Adipocyte (in vitro differentiated cells): ENCODE measurements at regions not wholly inside any gene's neighbourhood (a gene's known extent, or its start where the extent isn't known, plus 50 kb on each side); places are given as distances from the start of the nearest gene placed in this dataset.

Experiments
- DNase-seq: peaks from one replicate; pipeline ENCODE4 v3.0.0-alpha.2; 2015; ENCODE audit warnings: low read depth
- H3K27me3 ChIP-seq: replicated peaks from 2 replicates; pipeline ENCODE4 v1.7.0; 2013; ENCODE audit warnings: mild to moderate bottlenecking, low read length, moderate library complexity; ENCODE audit not compliant: control insufficient read depth, insufficient read depth
- H3K36me3 ChIP-seq: 2 replicates; pipeline ENCODE4 v1.7.0; 2013; ENCODE audit warnings: low read length, mild to moderate bottlenecking, moderate library complexity; ENCODE audit not compliant: control insufficient read depth, insufficient read depth, severe bottlenecking
- H3K4me1 ChIP-seq: 2 replicates; pipeline ENCODE4 v1.7.0; 2013; ENCODE audit warnings: mild to moderate bottlenecking, low read length, moderate library complexity; ENCODE audit not compliant: control insufficient read depth, insufficient read depth
- H3K4me3 ChIP-seq: 2 replicates; pipeline ENCODE4 v1.7.0; 2013; ENCODE audit warnings: mild to moderate bottlenecking, low read length, moderate library complexity
- H3K9ac ChIP-seq: 2 replicates; pipeline ENCODE4 v1.7.0; 2013; ENCODE audit warnings: mild to moderate bottlenecking, low read length, moderate library complexity
- H3K9me3 ChIP-seq: 2 replicates; pipeline ENCODE4 v1.7.0; 2013; ENCODE audit warnings: mild to moderate bottlenecking, low read length, moderate library complexity; ENCODE audit not compliant: control insufficient read depth

DNA sequence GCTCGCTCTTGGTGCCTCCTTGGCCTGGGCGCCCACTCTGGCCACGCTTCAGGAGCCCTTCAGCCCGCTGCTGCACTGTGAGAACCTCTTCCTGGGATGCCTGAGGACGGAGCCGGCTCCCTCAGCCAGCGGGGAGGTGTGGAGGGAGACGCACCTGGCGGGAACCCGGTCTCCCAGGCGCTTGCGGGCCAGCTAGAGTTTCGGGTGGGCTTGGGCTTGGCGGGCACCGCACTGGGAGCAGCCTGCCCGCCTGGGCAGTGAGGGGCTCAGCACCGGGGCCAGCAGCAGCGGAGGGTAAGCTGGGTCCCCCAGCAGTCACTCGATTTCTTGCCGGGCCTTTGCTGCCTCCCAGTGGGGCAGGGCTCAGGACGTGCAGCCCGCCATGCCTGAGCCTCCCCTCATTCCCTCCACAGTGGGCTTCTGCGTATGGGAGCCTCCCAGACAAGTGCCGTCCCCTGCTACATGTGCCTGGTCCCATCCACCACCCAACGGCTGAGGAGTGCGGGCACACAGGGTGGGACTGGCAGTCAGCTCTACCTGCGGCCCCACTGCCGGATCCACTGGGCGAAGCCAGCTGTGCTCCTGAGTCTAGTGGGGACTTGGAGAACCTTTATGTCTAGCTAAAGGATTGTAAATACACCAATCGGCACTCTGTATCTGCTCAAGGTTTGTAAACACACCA lies 708.7 kb downstream of the VGLL3 start:
- Histone ChIP-seq H3K9me3 (no peaks in the 10 kb centered on the region), H3K36me3 (no peaks in the 10 kb centered on the region), H3K9ac (no peak overlapping the region), H3K4me1 (no peaks in the 10 kb centered on the region), H3K4me3 (no peak overlapping the region), H3K27me3 (no peaks in the 10 kb centered on the region)
- DNase-seq, result no peak

DNA sequence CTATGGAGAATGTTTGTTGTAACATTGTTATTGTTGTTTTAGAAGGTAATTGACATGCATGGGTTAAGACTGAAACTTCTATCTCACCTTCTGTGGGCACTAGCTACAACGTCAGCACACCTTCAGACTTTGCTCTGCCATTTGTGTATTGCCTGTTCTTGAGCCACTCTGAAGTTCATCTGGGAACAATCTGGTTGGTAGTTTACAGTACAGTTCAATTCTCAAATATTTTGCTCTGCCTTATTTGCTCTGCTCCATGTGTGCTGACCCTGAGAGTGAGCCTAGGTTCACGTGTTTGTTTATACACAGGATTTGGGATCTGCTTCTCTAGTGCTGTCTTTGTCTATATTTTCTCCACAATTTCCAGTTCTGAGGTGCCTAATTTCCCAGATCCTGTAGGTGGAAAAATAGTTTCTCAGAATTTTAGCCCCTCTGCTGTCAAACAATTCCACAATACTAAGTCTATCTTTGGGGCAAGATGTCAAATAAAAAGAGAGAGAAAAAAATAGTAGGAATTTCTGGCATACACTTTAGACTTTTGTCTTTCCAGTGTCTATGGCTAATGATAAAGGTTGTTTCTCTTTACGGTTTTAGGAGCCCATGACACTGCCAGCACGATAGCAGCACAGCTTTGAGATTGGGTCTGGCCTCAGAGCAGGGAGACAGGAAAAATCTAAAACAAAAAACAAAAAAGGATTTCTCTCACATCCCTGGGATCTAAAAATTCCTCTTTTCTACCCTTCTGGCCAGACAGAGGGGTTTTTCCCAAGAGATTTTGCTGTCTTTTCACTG lies 721.4 kb downstream of the VGLL3 start:
- Histone ChIP-seq H3K27me3 (no peaks in the 10 kb centered on the region), H3K4me3 (no peak overlapping the region), H3K36me3 (no peaks in the 10 kb centered on the region), H3K9me3 (no peaks in the 10 kb centered on the region), H3K4me1 (no peaks in the 10 kb centered on the region), H3K9ac (no peak overlapping the region)
- DNase-seq, result no peak

GRCh38 chr3:86257955-86258641 lies 732.9 kb downstream of the VGLL3 start:
- no peaks in the 10 kb centered on the region for H3K27me3 ChIP-seq
- no peaks in the 10 kb centered on the region for H3K9me3 ChIP-seq
- no peak for DNase-seq
- H3K36me3 ChIP-seq, result no peaks in the 10 kb centered on the region
- no peak overlapping the region for H3K4me3 ChIP-seq
- H3K9ac ChIP-seq, result no peak overlapping the region
- no peaks in the 10 kb centered on the region for H3K4me1 ChIP-seq

DNA sequence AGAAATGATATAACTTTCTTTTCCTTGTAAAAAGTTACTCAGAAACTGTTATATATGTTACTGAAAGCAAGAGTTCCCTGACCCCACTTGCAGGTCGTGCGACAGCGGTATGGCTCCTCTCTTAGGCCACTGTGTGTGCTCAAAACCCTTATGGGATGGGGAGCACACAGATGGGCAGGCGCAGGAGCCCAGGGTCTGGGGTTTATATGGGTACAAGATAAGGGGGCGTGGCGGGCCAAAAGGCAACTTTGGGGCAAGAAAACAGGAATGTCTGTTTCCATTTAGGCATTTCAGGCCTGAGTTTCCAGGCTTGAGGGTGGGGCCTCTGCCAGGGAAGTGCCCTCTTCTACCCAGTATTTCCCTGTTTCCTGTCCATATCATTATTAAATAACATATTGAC lies 736.5 kb downstream of the VGLL3 start:
- H3K9ac ChIP-seq, result no peak overlapping the region
- no peak overlapping the region for H3K4me3 ChIP-seq
- no peaks in the 10 kb centered on the region for H3K9me3 ChIP-seq
- no peaks in the 10 kb centered on the region for H3K4me1 ChIP-seq
- no peaks in the 10 kb centered on the region for H3K36me3 ChIP-seq
- DNase-seq, result no peak
- no peaks in the 10 kb centered on the region for H3K27me3 ChIP-seq

DNA sequence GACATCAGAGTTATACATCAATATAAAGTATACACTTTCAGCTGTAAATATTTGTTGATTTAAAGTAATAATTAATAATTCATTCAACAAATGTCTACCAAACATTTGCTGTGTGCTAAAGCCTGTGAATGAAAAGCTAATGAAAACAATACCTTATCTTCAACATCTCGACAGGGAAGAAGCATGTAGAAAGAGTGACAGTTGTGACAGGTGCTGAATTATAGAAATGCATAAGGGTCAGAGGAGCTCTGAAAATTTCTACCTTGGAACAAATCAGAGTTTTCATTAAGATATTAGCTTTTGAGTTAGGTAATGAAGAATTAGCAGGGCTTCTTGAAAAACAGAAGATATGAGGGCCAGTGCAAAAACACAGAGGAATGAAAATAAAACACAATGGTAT lies 739.2 kb downstream of the VGLL3 start:
- Histone ChIP-seq H3K9ac (no peak overlapping the region), H3K9me3 (no peaks in the 10 kb centered on the region), H3K27me3 (no peaks in the 10 kb centered on the region), H3K36me3 (no peaks in the 10 kb centered on the region), H3K4me1 (no peaks in the 10 kb centered on the region), H3K4me3 (no peak overlapping the region)
- no peak for DNase-seq

DNA sequence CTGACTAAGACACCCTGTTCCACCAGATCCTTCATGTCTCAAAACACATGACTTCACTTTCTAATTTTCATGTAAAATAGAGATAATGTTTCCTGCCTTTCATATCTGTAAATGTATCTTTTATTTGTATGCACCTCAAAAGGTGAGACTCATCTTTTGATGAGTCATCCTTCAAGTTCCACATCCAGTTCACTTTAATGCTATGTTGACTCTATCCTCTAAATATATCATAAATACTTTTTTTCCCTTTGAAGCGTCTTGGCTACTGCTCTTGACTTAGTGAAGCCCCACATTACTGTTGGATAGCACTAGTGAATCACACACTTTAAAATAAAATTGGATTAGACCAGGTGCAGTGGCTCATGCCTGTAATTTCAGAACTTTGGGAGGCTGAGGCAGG lies 741.1 kb downstream of the VGLL3 start:
- H3K4me1 ChIP-seq, result no peaks in the 10 kb centered on the region
- H3K9me3 ChIP-seq, result no peaks in the 10 kb centered on the region
- no peaks in the 10 kb centered on the region for H3K36me3 ChIP-seq
- DNase-seq, result no peak
- H3K27me3 ChIP-seq, result no peaks in the 10 kb centered on the region
- H3K4me3 ChIP-seq, result no peak overlapping the region
- H3K9ac ChIP-seq, result no peak overlapping the region

DNA sequence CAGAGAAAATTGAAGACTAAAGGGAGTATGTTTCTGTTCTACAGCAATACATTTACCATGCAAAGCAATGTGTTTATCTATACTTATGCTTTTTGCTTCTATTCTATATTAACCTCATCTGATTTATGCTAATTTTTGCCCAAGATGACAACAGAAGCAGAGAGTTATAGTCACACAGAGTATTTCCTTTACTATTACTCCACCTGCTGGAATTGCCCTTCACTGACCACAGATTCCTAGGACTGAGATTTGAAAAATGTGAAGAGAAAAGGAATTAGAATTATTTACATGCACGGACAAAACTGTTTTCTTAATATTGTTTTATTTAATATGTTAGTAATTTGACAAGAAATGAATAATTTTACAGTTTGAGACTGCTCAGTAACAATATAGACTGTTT lies 745.6 kb downstream of the VGLL3 start:
- peak; percentile 0 for DNase-seq
- Histone ChIP-seq H3K27me3 (no peaks in the 10 kb centered on the region), H3K4me3 (no peak overlapping the region), H3K36me3 (no peaks in the 10 kb centered on the region), H3K9me3 (no peaks in the 10 kb centered on the region), H3K9ac (no peak overlapping the region), H3K4me1 (no peaks in the 10 kb centered on the region)

DNA sequence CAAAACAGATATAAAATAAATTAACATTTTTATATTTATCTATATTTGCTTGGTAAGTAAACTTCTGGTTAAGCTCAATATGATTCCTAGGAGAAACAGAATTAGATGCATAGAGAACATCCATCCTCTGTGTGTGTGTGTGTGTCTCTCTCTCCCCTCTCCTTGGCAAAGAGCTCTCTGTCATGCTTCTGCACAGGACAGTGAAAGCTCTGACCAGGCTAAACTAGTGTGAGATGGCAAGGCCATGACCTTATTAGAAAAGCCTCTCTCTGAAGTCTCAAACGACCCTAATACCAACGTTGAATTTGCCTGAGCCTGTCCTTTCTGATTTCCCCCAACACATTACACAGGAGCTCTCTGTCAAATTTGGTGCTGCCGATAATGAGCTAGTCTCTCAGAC lies 746.0 kb downstream of the VGLL3 start:
- H3K27me3 ChIP-seq, result no peaks in the 10 kb centered on the region
- no peak overlapping the region for H3K9ac ChIP-seq
- no peak for DNase-seq
- H3K4me1 ChIP-seq, result no peaks in the 10 kb centered on the region
- H3K4me3 ChIP-seq, result no peak overlapping the region
- no peaks in the 10 kb centered on the region for H3K9me3 ChIP-seq
- H3K36me3 ChIP-seq, result no peaks in the 10 kb centered on the region

GRCh38 chr3:86239946-86240345 lies 751.0 kb downstream of the VGLL3 start:
- Histone ChIP-seq H3K4me3 (no peak overlapping the region), H3K36me3 (no peaks in the 10 kb centered on the region), H3K9me3 (no peaks in the 10 kb centered on the region), H3K27me3 (peaks cover 9% of the 10 kb centered on the region), H3K9ac (no peak overlapping the region), H3K4me1 (no peaks in the 10 kb centered on the region)
- no peak for DNase-seq

- H3K4me3 ChIP-seq, result no peak overlapping the region
- H3K27me3 ChIP-seq, result peaks cover 12% of the 10 kb centered on the region
- no peaks in the 10 kb centered on the region for H3K4me1 ChIP-seq
- H3K9ac ChIP-seq, result no peak overlapping the region
- H3K9me3 ChIP-seq, result no peaks in the 10 kb centered on the region
- no peaks in the 10 kb centered on the region for H3K36me3 ChIP-seq
- DNase-seq, result no peak
Measured at GRCh38 chr3:86234506-86235254, 756.3 kb downstream of the VGLL3 start.

DNA sequence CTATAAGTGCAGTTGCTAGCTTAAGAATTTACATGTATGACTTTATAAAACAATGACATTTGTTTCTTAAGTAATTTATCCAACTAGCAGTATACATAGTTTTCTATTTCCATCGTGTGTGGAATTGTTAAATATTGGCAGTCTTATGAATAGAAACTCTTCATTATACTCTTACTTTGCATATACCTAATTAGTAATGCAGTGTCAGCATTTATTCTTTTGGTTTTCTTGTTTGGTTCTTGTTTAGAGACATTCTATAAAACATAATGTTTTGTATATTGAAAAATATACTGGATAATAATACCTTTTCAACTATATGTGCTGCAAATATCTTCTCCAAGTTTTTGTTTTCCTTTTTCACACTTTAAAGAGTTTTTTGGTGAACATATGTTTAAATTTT lies 760.2 kb downstream of the VGLL3 start:
- peaks cover 10% of the 10 kb centered on the region for H3K27me3 ChIP-seq
- no peaks in the 10 kb centered on the region for H3K4me1 ChIP-seq
- no peak overlapping the region for H3K4me3 ChIP-seq
- no peaks in the 10 kb centered on the region for H3K36me3 ChIP-seq
- no peak overlapping the region for H3K9ac ChIP-seq
- DNase-seq, result no peak
- no peaks in the 10 kb centered on the region for H3K9me3 ChIP-seq
